Activated CD8-positive, alpha-beta T cell treated with anti-CD3 and anti-CD28 coated beads for 36 hours (primary cell): ENCODE measurements at regions not wholly inside any gene's neighbourhood (a gene's known extent, or its start where the extent isn't known, plus 50 kb on each side); places are given as distances from the start of the nearest gene placed in this dataset.
"Not testable (repeated sequence)": the region's sequence is repeated elsewhere in the genome, so short reads cannot be mapped to it uniquely, and the experiment has no call there.

Experiments
- ATAC-seq: fragments of 200-7000 bp; cut with Tn5 transposase; one replicate; pipeline ENCODE4 v1.10.0; 2021; ENCODE audit warnings: mild to moderate bottlenecking, moderate library complexity
- CTCF ChIA-PET: fragments of 350-600 bp; sonication (Branson Sonifier 250); formaldehyde crosslinking; loops from one replicate; lab custom pipeline; 2021; ENCODE audit warnings: antibody characterized with exemption; lab: Charles Lee
- POLR2A ChIA-PET: fragments of 350-600 bp; sonication (Branson Sonifier 250); formaldehyde crosslinking; loops from one replicate; lab custom pipeline; 2021; ENCODE audit warnings: antibody characterized with exemption; lab: Charles Lee
- DNase-seq: peaks from one replicate; pipeline ENCODE4 v3.0.0-alpha.2; 2020
- H3K27ac Mint-ChIP-seq: one replicate; pipeline ENCODE4 v1.8.0; 2021; ENCODE audit warnings: mild to moderate bottlenecking, mixed read lengths
- H3K27me3 Mint-ChIP-seq: one replicate; pipeline ENCODE4 v1.8.0; 2021; ENCODE audit warnings: mixed read lengths
- H3K36me3 Mint-ChIP-seq: one replicate; pipeline ENCODE4 v1.8.0; 2021; ENCODE audit warnings: low read depth, mixed read lengths
- H3K4me1 Mint-ChIP-seq: one replicate; pipeline ENCODE4 v1.8.0; 2021; ENCODE audit warnings: low read depth, mixed read lengths
- H3K4me3 Mint-ChIP-seq: one replicate; pipeline ENCODE4 v1.8.0; 2021; ENCODE audit warnings: mild to moderate bottlenecking, moderate library complexity, mixed read lengths
- H3K9me3 Mint-ChIP-seq: one replicate; pipeline ENCODE4 v1.8.0; 2021; ENCODE audit warnings: mixed read lengths
- CTCF ChIP-seq: fragments of 200-600 bp; IDR thresholded peaks from one replicate; pipeline ENCODE4 v1.8.0; 2022; ENCODE audit warnings: antibody characterized with exemption, mild to moderate bottlenecking
- intact Hi-C: fragments of 100-400 bp; cut with micrococcal nuclease; formaldehyde crosslinking; loops from one replicate; pipeline ENCODE4 v1.10.0; 2022

- intact Hi-C loops: no loop called here
- ChIA-PET CTCF (no interaction called here), POLR2A (no interaction called here)
- Mint-ChIP-seq H3K36me3 (no peaks in the 10 kb centered on the region), H3K4me3 (no peak overlapping the region), H3K27ac (no peak overlapping the region), H3K9me3 (no peaks in the 10 kb centered on the region), H3K27me3 (peaks cover 6% of the 10 kb centered on the region), H3K4me1 (peaks cover 14% of the 10 kb centered on the region)
- TF ChIP-seq CTCF: no peak
- ATAC-seq: peak; percentile 91
- peak; percentile 30 for DNase-seq
These were observed 217.9 kb downstream of the SATB1 start for GRCh38 chr3:18207226-18207625.

GRCh38 chr3:18205701-18206100, 219.4 kb downstream of the SATB1 start:
- DNase-seq, H3K27me3 Mint-ChIP-seq, H3K36me3 Mint-ChIP-seq, H3K4me3 Mint-ChIP-seq, H3K27ac Mint-ChIP-seq, intact Hi-C loops, ATAC-seq, H3K9me3 Mint-ChIP-seq: not testable (repeated sequence)
- CTCF ChIA-PET: interaction anchor here (0.9 kb wide), 1 partner anchor 11 kb away, joined by 3 read pairs; no protein-coding TSS in a partner anchor
- peaks cover 14% of the 10 kb centered on the region for H3K4me1 Mint-ChIP-seq
- POLR2A ChIA-PET: interaction anchor here (0.6 kb wide), 1 partner anchor 23 kb away, joined by 3 read pairs; no protein-coding TSS in a partner anchor

DNA sequence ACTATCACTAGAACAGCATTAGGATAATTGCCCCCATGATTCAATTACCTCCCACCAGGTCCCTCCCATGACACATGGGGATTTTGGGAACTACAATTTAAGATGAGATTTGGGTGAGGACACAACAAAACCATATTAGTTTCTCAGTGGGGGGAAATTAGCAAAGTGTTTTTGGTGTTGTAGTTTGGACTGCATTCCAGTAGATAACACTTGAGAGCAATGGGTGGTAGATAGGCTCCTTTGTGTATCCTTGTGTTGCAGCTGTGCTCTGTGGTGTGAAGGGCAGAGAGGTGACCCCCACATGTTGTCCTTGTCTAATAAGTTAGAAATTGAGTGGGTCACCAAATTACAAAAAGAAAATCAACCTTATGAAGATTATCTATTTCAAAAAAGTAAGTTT, 223.8 kb downstream of the SATB1 start:
- DNase-seq (no peak), ATAC-seq (no peak)
- no peak overlapping the region for H3K27ac Mint-ChIP-seq
- POLR2A ChIA-PET: no interaction called here
- H3K4me3 Mint-ChIP-seq: no peak overlapping the region
- H3K9me3 Mint-ChIP-seq: peaks cover 14% of the 10 kb centered on the region
- intact Hi-C loops: no loop called here
- CTCF ChIA-PET: no interaction called here
- TF ChIP-seq CTCF: no peak
- no peaks in the 10 kb centered on the region for H3K4me1 Mint-ChIP-seq
- peaks cover 5% of the 10 kb centered on the region for H3K27me3 Mint-ChIP-seq
- H3K36me3 Mint-ChIP-seq: peaks cover 2% of the 10 kb centered on the region

- Mint-ChIP-seq H3K4me3 (no peak overlapping the region), H3K36me3 (peaks cover 2% of the 10 kb centered on the region), H3K27me3 (peaks cover 5% of the 10 kb centered on the region), H3K4me1 (no peaks in the 10 kb centered on the region), H3K27ac (no peak overlapping the region), H3K9me3 (peaks cover 19% of the 10 kb centered on the region)
- ATAC-seq (no peak), DNase-seq (no peak)
- TF ChIP-seq CTCF: no peak
- CTCF ChIA-PET: no interaction called here
- POLR2A ChIA-PET: no interaction called here
- intact Hi-C loops: no loop called here
These were observed 225.4 kb downstream of the SATB1 start for GRCh38 chr3:18199757-18200156.

GRCh38 chr3:18195836-18196235, 229.3 kb downstream of the SATB1 start:
- ATAC-seq: no peak

More at GRCh38 chr3:18195836-18196235, 229.3 kb downstream of the SATB1 start:
- Mint-ChIP-seq H3K9me3 (peaks cover 21% of the 10 kb centered on the region), H3K4me3 (no peak overlapping the region), H3K4me1 (no peaks in the 10 kb centered on the region), H3K27ac (no peak overlapping the region), H3K36me3 (peaks cover 2% of the 10 kb centered on the region), H3K27me3 (no peaks in the 10 kb centered on the region)
- TF ChIP-seq CTCF: no peak
- ChIA-PET CTCF (no interaction called here), POLR2A (no interaction called here)
- no peak for DNase-seq
- intact Hi-C loops: no loop called here
